GM21576 (cell line): ENCODE measurements at regions not wholly inside any gene's neighbourhood (a gene's known extent, or its start where the extent isn't known, plus 50 kb on each side); places are given as distances from the start of the nearest gene placed in this dataset.
"Not testable (repeated sequence)": the region's sequence is repeated elsewhere in the genome, so short reads cannot be mapped to it uniquely, and the experiment has no call there.

ENCODE experiments used
- ATAC-seq: cut with Tn5 transposase; IDR thresholded peaks from one replicate; pipeline ENCODE4 v1.9.1; 2021; ENCODE audit warnings: mild to moderate bottlenecking, moderate library complexity; ENCODE audit not compliant: unreplicated experiment

GRCh38 chr12:129959889-129960288, 56.1 kb upstream of the TMEM132D start:
- no peak for ATAC-seq

- no peak for ATAC-seq
These were observed 57.3 kb upstream of the TMEM132D start for GRCh38 chr12:129961091-129961490.

- ATAC-seq = no peak
These were observed 58.0 kb upstream of the TMEM132D start for GRCh38 chr12:129961856-129962255.

GRCh38 chr12:129964300-129964699, 60.5 kb upstream of the TMEM132D start:
- no peak for ATAC-seq

GRCh38 chr12:129964826-129965457, 61.1 kb upstream of the TMEM132D start:
- no peak for ATAC-seq

- no peak for ATAC-seq
These were observed 62.5 kb upstream of the TMEM132D start for GRCh38 chr12:129966146-129966995.

- ATAC-seq = no peak
These were observed 67.9 kb upstream of the TMEM132D start for GRCh38 chr12:129971721-129972120.

GRCh38 chr12:129973236-129973961, 69.6 kb upstream of the TMEM132D start:
- ATAC-seq = no peak

- ATAC-seq = no peak
These were observed 80.3 kb upstream of the TMEM132D start for GRCh38 chr12:129984106-129984505.

GRCh38 chr12:129987841-129988240, 84.0 kb upstream of the TMEM132D start:
- no peak for ATAC-seq

- no peak for ATAC-seq
These were observed 90.8 kb upstream of the TMEM132D start for GRCh38 chr12:129994634-129995033.

GRCh38 chr12:129997239-129997638, 93.4 kb upstream of the TMEM132D start:
- ATAC-seq = no peak

GRCh38 chr12:130004310-130004877, 100.6 kb upstream of the TMEM132D start:
- ATAC-seq = not testable (repeated sequence)

GRCh38 chr12:130007771-130008170, 103.9 kb upstream of the TMEM132D start:
- no peak for ATAC-seq

GRCh38 chr12:130008241-130008640, 104.4 kb upstream of the TMEM132D start:
- ATAC-seq = no peak

- ATAC-seq = no peak
These were observed 106.1 kb upstream of the TMEM132D start for GRCh38 chr12:130009961-130010360.

- ATAC-seq = no peak
These were observed 108.0 kb upstream of the TMEM132D start for GRCh38 chr12:130011611-130012385.

- ATAC-seq = peak; percentile 71
These were observed 110.1 kb upstream of the TMEM132D start for GRCh38 chr12:130013771-130014484.

GRCh38 chr12:130014485-130014807, 110.6 kb upstream of the TMEM132D start:
- ATAC-seq = no peak

- ATAC-seq = no peak
These were observed 112.4 kb upstream of the TMEM132D start for GRCh38 chr12:130016194-130016593.
